GM19438 (cell line): ENCODE measurements at regions not wholly inside any gene's neighbourhood (a gene's known extent, or its start where the extent isn't known, plus 50 kb on each side); places are given as distances from the start of the nearest gene placed in this dataset.

Source experiments
- ATAC-seq: cut with Tn5 transposase; IDR thresholded peaks from one replicate; pipeline ENCODE4 v1.9.1; 2021; ENCODE audit warnings: low read depth; ENCODE audit not compliant: unreplicated experiment

DNA sequence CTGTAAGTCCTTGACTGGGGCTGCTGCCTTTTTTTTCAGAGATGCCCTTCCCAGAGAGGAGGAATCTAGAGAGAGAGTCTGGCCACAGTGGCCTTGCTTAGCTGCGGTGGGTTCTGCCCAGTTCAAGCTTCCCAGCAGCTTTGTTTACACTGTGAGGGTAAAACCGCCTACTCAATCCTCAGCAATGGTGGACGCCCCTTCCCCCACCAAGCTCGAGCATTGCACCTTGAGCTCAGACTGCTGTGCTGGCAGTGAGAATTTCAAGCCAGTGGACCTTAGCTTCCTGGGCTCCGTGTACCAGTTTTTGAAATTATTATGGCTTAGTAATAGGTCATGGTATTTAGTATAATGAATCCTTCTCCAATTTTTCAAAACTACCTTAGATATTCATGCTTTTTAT is 395.4 kb downstream of the NPIPA7 start:
- ATAC-seq, result no peak

DNA sequence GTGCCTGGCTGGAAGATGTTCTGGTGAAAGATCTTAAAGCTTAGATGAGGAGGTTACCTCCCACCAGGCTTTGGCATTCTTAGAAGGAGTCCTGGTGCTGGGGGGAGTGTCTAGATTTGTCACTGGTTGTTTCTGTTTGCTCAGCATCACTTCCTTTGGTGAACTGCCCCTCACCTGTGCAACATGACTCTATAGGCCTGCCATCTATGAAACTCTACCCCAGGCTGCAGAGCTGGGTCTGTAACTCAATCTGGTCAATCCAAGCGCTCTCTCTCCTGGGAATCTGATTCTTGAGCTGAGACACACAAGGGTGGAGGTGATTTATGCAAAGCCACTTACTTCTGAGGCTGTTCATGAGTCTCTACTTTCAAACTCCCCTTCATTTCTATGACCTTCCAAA is 399.4 kb downstream of the NPIPA7 start:
- ATAC-seq, result no peak

DNA sequence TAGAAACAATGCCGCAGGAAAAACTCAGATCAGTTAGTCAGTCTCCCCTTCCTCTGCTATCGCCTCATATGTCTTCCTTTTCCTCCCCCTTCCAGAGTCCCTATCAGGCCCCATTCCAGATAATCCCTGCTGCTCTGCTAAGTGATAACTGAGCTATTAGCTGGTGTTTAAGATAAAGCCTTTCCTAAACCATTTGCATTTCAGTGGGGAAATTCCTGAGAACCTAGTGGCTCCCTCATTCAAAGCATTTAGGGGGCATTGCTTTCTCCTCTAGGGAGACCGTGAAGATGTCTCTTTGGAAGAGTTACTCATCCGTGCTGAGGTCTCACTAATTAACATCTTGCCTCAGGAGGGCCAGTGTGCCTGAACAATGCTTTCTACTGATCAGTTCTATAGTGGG is 401.6 kb downstream of the NPIPA7 start:
- no peak for ATAC-seq

DNA sequence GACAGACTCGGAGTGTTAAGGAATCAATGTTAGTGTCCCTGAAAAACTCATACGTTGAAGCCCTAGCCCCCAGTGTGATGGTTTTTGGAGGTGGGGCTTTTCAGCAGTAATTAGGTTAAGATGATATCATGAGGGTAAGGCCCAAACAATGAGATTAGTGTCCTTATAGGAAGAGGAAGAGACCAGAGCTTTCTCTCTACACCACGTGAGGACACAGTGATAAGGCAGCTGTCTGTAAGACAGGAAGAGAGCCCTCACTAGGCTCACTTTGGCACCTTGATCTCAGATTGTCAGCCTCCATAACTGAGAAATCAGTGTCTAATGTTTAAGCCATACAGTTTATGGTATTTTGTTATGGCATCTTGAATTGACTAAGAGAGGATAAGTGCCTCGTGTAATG is 403.2 kb downstream of the NPIPA7 start:
- ATAC-seq, result no peak

DNA sequence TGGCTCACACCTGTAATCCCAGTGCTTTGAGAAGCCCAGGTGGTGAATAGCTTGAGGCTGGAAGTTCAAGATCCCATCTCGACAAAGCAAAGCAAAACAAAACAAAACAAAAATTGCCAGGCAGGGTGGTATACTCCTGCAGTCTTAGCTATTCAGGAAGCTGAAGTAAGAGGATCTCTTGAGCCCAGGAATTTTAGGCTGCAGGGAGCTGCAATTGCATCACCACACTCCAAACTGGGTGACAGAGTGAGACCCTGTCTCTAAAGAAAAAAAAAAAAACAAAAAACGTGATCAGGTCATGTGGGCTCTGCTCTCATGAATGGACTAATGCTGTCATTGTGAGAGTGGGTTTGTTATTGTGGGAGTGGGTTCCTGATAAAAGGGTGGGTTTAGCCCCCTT is 409.1 kb downstream of the NPIPA7 start:
- ATAC-seq, result no peak

DNA sequence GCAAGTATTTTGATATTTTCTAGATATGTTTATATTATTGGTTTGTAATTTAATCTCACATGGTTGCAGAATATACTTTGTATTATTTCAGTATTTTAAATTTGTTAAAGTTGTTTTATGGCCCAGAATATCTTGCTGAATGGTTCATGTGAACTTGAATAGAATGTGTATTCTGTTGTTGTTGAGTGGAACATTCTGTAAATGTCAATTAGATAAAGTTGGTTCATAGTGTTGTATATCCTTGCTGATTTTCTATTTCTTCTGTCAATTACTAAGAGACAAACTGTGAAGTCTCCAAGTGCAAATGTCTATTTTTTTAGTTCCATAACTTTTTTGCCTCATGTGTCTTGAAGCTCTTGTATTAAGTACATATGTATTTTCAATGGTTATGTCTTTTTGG is 411.7 kb downstream of the NPIPA7 start:
- no peak for ATAC-seq

DNA sequence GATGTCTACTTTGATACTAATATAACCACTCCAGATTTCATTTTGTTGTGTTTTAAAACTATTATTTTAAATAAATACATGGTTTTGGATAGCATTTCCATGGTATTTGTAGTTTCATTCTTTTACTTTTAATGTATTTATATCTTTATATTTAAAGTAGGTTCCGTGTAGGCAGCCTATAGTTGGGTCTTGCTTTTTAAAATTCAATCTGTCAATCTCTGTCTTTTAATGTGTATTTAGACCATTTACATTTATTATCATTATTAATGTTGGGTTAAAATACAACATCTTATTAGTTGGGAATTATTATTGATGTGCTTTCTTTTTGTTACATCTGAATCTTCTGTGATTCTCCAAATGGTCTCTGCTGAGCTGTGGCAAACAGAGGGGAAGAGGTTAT is 412.1 kb downstream of the NPIPA7 start:
- no peak for ATAC-seq

DNA sequence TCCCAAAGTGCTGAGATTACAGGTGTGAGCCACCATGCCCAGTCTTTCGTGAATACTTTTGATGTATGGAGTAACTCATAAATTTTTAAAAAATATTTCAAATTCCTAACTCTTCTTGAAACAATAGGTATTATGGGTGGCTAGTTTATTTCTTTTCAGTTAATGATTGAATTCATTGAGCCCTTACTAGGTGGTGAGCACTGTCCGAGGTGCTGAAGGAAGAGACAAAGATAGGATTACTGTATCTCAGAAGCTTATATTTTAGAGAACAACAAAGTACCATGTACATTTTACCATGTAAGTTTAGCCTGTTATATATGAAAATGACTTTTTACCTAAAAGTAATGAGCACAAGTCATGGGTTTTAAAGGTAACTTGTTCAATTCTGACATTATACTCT is 418.3 kb downstream of the NPIPA7 start:
- no peak for ATAC-seq

DNA sequence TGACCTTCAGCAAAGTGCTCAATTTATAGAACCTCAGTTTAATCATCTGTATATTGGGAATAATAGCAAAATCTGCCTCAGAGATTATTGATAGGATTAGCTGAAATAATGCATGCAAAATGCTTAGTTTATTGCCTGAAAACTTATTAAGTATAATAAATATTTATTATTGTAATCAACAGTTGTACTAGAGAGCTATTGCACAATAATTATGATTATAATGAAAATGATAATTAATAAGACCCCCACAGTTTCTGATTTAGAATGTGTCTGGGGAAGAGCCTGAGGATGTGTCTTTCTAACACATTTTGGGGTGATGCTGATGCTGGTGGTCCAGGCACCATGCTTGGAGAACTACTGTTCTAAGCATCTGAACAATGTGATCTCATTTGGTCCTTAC is 419.6 kb downstream of the NPIPA7 start:
- ATAC-seq, result no peak

DNA sequence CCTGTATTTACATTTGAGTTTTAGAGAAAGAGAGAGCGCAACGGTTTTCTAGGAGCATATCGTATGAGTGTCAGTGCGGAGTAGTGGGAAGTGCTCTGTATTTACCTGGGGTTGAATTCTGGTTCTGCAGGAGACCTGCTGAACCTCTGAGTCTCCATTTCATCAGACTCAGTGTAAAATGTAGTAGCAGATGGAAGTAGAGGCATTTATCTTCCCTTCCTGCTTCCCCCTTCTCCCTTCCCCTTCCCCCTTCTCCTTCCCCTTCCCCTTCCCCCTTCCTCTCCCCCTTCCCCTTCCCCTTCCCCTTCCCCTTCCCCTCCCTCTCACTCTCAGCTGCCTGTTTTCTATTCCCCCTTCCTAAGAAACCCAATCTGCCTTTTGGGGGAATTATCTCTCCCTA is 426.9 kb downstream of the NPIPA7 start:
- ATAC-seq, result no peak

DNA sequence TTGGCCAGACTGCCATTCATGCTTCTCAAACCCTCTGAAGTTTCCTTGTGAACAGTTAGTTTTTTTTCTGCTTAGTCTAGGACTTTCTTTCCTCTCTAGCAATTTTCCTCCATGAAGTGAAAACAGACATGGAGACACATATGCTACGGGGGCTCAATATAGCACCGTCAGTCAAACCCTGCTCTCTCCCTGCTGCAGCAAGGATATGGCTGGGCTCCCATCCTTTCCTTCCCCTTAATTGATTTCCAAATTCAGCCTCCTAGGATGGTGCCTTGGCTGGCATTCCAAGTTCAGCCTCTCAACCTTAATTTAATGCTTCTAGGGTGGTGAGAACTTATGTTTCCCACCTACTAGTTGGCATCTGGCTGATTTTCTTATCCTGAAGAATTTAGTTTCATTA is 436.7 kb downstream of the NPIPA7 start:
- ATAC-seq, result no peak

DNA sequence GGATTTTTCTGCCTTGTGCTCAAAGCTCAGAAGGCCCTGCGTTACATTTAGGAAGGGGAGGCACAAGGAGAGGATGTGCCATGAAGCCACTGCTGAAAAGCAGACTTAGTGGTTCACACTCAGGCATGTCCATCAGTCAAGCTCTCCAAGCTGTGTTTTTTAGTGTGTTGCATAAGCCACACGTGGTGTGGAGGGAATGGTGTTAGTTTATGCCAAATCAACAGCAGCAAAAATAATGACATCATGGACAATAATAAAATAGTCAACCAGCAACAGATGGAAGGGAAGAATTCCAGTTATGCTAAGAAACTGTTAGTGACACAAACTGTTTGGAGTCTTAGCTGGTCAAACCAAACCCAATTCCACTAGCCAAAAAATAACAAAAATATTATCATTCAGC is 438.3 kb downstream of the NPIPA7 start:
- no peak for ATAC-seq

DNA sequence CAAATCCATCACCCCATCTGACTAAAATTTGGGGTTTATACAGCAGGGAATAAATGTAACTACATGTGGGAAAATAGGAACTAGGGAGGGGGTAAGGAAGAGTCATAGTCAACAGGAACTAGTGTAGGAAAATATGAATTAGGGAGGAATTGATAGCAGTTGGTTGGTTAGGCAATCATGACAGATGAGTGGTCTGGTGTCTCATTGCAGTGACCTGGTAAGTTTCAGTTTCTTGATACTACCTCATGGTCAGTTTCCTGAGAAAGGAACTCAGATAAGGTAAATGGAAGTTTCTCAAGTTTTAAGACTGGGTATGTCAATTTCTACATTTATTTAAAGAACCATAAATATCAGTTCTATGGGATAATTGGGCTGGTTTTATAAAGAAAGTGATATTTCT is 442.3 kb downstream of the NPIPA7 start:
- no peak for ATAC-seq

DNA sequence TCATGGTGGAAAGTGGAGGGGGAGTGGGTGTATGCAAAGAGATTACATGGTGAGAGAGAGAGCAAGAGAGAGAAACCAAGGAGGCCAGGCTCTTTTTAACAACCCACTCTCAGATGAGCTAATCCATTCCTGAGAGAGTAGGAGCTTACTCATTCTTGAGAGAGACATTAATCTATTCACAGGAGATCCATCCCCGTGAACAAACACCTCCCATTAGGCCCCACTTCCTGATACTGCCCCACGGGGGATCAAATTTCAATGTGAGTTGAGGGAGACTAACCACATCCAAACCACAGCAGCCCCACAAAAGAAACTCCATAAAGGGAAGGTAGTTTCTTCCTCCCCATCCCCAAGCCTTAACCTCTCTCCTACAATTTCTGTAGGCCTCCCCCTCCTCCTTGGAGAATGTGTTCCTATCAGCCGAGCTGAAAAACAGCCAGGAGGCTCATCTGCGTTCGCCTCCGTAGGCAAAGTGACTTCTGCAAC is 450.0 kb downstream of the NPIPA7 start:
- no peak for ATAC-seq

DNA sequence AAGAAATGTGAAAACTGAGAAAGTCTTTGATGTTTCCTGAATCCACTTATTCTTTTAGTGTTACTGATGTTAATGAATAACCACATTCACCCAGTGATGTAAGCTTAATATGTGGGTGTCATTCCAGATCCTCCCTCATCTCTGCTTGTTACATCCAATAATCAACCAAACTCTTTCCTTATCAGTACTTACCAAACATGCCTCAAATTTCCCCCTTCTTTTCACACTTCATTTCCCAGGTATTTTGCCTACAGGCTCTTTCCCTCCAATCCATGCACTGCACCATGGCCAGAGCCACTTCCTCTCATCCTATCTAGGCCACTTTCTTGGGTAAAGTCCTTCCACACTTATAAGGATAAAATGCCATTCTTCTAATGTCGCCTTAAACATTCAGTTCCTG is 451.5 kb downstream of the NPIPA7 start:
- no peak for ATAC-seq

DNA sequence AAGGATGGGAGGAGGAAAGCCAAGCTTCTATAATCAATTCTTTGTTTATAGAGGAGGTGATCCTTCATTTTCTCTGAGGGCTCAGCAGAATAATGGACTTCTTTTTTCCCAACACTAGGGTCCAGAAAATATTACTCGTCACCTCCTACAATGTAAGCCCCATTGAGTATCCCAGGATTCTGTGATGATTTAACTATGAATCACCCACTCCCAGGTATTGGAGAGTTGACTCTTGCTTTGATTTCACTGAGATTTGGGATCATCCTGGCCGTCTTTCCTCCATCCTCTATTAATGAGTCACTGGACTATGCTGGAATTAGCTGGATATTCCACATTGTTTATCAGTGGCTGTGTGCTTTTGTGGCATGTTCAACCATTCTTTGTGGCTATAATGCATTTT is 452.0 kb downstream of the NPIPA7 start:
- no peak for ATAC-seq

DNA sequence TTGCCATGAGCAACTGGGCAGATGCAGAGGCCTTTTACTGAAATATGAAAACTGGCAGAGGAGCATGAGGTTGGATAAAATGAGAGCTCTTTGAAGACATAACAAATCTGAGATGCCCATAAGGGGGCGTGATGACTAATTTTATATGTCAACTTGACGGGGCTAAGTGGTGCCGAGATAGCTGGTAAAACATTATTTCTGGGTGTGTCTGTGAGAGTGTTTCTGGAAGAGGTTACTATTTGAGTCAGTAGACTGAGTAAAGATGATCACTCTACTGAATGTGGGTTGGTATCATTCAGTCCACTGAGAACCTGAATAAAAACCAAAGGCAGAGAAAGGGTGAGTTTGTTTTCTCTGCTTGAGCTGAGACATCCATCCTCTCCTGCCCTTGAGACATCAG is 454.2 kb downstream of the NPIPA7 start:
- ATAC-seq, result no peak

DNA sequence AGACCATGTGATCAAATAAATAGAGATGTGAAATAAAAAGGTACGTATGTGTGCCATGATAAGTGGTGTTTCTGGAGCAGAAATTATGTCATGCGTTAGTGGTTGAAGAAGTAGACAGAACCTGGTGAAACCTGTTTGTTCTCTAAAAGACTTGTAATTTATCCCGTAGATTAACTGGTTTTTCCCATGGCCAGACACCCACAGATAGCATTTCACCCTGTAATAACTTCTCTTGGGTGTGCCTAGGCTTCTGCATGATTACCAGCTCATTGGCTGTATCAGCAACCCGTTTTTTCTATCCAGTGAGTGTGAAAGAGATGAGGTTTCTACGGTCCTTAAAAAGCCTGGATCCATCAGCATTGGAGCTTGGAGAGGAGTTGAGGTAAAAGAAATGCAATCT is 471.3 kb downstream of the NPIPA7 start:
- ATAC-seq, result no peak

DNA sequence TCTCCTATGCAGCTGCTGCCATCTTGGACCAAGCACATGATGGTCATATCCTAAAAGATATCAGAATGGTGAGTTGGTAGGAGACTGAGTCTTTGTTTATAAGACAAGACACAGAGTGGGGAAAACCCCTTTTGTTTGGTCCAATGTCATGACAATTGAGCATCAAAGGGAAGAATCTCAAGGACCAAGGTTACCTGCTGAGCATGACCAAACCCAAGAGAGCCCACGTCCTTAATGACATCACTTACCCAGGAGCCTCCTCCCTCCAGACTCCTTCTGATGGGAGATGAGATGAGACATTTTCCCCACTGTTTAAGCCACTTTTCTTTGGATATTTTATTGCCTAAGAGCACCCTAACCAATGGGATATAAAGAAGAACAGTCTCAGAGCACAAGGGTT is 478.1 kb downstream of the NPIPA7 start:
- no peak for ATAC-seq

DNA sequence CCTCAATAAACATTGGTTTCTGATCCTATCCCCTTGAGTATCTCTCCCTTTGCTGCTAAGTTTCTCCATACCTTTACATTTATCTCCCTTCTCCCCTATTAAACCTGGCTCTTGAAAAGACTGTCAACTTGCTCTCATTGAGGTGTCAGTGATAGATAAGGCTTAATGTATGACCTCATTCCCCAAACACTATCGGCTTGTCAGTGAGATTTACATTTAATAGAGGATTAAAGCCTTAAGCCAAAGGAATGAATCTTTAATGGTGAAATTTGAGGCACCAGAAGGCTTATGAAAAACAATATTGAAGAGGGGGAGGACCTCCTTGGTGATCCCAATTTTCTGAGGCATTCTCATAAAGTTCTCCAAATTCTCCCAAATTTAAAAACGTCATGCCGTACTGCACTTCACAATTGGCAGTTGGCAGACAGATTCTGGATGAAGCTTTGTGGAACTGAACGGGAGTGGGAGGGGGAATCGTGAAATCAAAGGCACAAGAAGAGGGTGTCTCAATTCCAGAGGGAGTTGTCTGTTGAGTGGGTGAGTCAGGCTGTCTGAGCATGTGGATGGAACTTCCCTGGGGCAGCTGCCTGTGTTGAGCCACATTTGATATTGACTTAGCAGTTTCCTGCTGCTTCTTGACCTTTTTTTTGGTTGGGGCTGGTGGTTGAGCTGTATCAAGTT is 478.8 kb downstream of the NPIPA7 start:
- ATAC-seq, result no peak

DNA sequence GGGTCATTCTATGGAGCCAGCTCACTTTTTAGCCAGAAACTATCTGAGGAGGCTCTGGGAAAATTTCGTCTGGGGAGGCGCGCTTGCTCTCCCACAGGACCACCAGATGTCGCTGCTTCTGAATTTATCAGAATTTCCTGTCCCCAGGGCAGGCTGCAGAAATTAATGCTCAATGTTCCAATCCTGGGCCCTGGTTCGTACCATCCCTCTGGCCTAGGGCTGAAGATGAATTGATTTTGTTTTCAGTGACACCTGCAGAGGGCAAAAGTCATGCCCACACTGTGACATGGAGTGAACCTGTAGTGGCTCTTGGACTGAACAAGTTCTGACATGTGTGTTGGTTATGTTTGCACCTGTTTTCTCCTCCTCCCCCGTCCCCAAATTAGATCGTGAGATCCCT is 482.6 kb downstream of the NPIPA7 start:
- no peak for ATAC-seq

DNA sequence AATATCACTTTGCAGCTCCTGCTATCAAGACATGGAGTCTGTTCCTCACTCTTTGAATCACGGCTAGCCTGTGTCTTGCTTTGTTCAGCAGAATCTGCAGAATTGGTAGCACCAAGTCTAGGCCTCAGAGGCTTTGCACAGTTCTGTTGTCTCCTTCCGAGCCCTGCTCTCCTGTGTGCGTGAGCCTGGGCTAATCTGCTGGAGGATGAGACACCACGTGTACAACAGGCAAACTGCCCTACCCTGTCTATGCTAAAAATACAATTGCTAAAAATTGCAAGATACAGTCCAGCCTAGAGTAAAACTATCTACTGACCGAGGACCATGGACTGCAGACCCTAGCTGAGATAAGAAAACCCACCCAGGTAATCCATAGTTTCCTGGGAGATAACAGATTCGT is 484.7 kb downstream of the NPIPA7 start:
- ATAC-seq, result no peak

DNA sequence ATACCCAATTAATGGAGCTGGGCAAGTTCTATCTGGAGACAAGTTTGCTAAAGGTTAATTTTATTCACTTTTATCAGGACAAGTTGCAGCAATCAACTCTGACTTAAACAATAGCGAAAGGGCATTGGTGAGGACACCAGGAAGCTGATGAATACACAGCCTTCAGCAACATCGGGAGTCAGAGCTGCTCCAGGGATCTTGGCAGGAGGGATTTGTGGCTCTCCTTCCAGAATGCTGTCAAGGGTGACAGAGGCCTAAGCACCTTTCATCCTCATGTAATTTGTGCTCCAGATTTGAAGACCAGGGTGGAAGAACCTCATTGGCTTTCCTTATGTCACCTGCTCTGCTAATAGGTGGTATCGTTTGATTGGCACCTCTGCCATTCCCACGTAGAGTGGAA is 485.6 kb downstream of the NPIPA7 start:
- ATAC-seq, result no peak
